ENCODE measurements at regions not wholly inside any gene's neighbourhood (a gene's known extent, or its start where the extent isn't known, plus 50 kb on each side); places are given as distances from the start of the nearest gene placed in this dataset.

DNA sequence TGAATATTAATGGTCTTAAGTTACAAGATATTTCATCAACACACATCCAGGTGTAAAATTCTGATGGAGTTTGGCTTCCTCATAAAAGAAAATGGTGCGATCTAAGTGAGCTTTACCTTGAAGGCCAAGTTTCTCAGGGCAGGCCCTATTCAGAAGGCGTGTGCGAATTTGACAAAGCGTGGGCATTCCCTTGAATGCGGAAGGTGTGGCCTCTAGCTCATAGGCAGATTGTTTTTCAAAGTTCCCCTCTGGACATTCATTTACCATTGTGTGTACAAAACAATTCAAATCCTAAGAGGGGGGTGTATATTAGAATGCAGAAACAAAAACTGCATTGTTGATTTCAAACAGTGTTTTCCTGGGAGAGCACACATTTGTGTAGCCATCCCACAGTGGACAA lies 411.9 kb upstream of the PKN2 start:
- TF ChIP-seq ZNF565 (CRISPR knock-in tag; conservative IDR thresholded peaks at IDR 0.05; ENCODE audit: low read depth) (no peak), ZNF70 (CRISPR knock-in tag; IDR thresholded peaks at IDR 0.05) (no peak)
- TF ChIP-seq, protein P1, sequence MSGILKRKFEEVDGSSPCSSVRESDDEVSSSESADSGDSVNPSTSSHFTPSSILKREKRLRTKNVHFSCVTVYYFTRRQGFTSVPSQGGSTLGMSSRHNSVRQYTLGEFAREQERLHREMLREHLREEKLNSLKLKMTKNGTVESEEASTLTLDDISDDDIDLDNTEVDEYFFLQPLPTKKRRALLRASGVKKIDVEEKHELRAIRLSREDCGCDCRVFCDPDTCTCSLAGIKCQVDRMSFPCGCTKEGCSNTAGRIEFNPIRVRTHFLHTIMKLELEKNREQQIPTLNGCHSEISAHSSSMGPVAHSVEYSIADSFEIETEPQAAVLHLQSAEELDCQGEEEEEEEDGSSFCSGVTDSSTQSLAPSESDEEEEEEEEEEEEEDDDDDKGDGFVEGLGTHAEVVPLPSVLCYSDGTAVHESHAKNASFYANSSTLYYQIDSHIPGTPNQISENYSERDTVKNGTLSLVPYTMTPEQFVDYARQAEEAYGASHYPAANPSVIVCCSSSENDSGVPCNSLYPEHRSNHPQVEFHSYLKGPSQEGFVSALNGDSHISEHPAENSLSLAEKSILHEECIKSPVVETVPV (CRISPR knock-in tag; IDR thresholded peaks at IDR 0.05) = no peak
- no peak for ATAC-seq

DNA sequence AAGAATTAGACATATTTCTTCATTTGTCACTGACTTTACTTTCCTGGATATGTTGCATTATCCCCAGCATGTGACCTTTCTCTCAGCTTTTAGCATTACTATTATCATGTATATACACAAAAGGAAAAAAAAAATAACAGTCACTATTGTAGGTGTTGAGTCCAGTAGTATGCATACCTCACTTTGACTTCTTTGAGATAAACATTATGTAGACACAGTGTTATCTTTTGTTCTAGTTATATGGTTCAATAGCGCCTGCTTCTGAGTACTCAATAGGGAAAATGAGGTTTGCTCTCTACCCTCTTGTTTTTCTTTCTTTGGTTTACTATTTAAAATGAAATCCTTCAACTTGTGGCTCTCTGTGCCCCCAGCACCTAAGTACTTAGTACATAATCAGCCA lies 409.6 kb upstream of the PKN2 start:
- ATAC-seq = no peak
- TF ChIP-seq, protein P1 (CRISPR knock-in tag; IDR thresholded peaks at IDR 0.05) = no peak

DNA sequence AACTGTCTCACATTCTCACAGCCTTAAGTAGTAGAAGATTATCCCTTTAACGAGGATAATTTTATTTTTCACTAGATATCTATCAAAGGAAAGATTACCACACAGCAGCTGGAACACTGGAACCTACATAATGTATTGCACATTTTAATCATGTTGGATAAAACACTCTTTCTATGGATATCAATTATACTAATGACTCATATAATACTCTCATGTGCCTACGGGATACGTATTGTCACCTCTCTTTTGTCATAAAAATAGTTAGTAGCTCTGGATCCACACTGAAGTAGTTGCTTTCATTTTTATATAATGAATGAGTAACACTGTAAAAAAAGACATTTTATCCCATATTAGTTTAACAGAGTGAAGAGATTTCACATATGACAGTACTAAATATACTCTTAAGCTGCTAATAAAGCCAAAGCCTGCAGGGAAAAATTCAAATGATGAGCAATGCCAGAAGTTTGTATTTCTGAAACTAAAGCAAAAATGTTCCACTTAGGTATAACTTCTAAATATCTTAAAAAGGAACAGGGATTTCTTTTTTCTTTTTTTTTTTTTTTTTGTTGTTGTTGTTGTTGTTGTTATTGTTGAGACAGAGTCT lies 408.7 kb upstream of the PKN2 start:
- ATAC-seq = peak; percentile 55
- no peak for TF ChIP-seq ZNF8 (CRISPR knock-in tag; IDR thresholded peaks at IDR 0.05)
- TF ChIP-seq ARNTL (CRISPR knock-in tag; IDR thresholded peaks at IDR 0.05; ENCODE audit: borderline replicate concordance, low read depth) = no peak
- TF ChIP-seq, protein P2, sequence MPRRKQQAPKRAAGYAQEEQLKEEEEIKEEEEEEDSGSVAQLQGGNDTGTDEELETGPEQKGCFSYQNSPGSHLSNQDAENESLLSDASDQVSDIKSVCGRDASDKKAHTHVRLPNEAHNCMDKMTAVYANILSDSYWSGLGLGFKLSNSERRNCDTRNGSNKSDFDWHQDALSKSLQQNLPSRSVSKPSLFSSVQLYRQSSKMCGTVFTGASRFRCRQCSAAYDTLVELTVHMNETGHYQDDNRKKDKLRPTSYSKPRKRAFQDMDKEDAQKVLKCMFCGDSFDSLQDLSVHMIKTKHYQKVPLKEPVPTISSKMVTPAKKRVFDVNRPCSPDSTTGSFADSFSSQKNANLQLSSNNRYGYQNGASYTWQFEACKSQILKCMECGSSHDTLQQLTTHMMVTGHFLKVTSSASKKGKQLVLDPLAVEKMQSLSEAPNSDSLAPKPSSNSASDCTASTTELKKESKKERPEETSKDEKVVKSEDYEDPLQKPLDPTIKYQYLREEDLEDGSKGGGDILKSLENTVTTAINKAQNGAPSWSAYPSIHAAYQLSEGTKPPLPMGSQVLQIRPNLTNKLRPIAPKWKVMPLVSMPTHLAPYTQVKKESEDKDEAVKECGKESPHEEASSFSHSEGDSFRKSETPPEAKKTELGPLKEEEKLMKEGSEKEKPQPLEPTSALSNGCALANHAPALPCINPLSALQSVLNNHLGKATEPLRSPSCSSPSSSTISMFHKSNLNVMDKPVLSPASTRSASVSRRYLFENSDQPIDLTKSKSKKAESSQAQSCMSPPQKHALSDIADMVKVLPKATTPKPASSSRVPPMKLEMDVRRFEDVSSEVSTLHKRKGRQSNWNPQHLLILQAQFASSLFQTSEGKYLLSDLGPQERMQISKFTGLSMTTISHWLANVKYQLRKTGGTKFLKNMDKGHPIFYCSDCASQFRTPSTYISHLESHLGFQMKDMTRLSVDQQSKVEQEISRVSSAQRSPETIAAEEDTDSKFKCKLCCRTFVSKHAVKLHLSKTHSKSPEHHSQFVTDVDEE (CRISPR knock-in tag; IDR thresholded peaks at IDR 0.05) = no peak
- no peak for TF ChIP-seq BACH2 (CRISPR knock-in tag; IDR thresholded peaks at IDR 0.05; ENCODE audit: borderline replicate concordance)
- no peak for TF ChIP-seq ZC3H10 (CRISPR knock-in tag; IDR thresholded peaks at IDR 0.05)
- TF ChIP-seq, protein P3, sequence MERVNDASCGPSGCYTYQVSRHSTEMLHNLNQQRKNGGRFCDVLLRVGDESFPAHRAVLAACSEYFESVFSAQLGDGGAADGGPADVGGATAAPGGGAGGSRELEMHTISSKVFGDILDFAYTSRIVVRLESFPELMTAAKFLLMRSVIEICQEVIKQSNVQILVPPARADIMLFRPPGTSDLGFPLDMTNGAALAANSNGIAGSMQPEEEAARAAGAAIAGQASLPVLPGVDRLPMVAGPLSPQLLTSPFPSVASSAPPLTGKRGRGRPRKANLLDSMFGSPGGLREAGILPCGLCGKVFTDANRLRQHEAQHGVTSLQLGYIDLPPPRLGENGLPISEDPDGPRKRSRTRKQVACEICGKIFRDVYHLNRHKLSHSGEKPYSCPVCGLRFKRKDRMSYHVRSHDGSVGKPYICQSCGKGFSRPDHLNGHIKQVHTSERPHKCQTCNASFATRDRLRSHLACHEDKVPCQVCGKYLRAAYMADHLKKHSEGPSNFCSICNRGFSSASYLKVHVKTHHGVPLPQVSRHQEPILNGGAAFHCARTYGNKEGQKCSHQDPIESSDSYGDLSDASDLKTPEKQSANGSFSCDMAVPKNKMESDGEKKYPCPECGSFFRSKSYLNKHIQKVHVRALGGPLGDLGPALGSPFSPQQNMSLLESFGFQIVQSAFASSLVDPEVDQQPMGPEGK (CRISPR knock-in tag; IDR thresholded peaks at IDR 0.05; ENCODE audit: borderline replicate concordance) = no peak
- TF ChIP-seq, protein P4, sequence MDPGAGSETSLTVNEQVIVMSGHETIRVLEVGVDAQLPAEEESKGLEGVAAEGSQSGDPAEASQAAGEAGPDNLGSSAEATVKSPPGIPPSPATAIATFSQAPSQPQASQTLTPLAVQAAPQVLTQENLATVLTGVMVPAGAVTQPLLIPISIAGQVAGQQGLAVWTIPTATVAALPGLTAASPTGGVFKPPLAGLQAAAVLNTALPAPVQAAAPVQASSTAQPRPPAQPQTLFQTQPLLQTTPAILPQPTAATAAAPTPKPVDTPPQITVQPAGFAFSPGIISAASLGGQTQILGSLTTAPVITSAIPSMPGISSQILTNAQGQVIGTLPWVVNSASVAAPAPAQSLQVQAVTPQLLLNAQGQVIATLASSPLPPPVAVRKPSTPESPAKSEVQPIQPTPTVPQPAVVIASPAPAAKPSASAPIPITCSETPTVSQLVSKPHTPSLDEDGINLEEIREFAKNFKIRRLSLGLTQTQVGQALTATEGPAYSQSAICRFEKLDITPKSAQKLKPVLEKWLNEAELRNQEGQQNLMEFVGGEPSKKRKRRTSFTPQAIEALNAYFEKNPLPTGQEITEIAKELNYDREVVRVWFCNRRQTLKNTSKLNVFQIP (CRISPR knock-in tag; IDR thresholded peaks at IDR 0.05; ENCODE audit: borderline replicate concordance, low read depth) = no peak
- no peak for TF ChIP-seq TOX (CRISPR knock-in tag; IDR thresholded peaks at IDR 0.05; ENCODE audit: borderline replicate concordance)
- TF ChIP-seq PPARA (CRISPR knock-in tag; IDR thresholded peaks at IDR 0.05; ENCODE audit: borderline replicate concordance) = no peak
- TF ChIP-seq TCF4 (CRISPR knock-in tag; IDR thresholded peaks at IDR 0.05; ENCODE audit: borderline replicate concordance) = no peak
- TF ChIP-seq, protein P5, sequence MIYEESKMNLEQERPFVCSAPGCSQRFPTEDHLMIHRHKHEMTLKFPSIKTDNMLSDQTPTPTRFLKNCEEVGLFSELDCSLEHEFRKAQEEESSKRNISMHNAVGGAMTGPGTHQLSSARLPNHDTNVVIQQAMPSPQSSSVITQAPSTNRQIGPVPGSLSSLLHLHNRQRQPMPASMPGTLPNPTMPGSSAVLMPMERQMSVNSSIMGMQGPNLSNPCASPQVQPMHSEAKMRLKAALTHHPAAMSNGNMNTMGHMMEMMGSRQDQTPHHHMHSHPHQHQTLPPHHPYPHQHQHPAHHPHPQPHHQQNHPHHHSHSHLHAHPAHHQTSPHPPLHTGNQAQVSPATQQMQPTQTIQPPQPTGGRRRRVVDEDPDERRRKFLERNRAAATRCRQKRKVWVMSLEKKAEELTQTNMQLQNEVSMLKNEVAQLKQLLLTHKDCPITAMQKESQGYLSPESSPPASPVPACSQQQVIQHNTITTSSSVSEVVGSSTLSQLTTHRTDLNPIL (CRISPR knock-in tag; IDR thresholded peaks at IDR 0.05; ENCODE audit: low read depth) = no peak
- no peak for TF ChIP-seq GLIS3 (CRISPR knock-in tag; IDR thresholded peaks at IDR 0.05)

DNA sequence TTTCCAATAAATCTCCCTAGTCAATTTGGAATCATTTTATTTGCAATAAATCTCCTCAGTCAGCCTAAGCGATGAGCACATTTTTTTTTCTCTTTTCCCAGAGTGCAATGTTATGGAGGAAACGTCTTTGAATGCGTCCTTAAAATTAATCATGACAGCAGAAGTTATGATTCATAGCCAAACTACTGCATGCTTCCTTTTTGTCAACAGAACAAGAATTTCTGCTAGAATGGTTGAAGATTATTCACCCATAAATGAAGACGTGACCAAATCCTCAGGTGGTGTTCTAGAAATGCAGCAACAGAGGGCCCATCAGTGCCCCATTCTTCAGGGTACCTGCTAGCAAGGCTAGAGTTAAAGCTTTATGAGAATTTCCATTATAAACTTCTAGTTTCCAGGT lies 407.9 kb upstream of the PKN2 start:
- TF ChIP-seq TOX (CRISPR knock-in tag; IDR thresholded peaks at IDR 0.05; ENCODE audit: borderline replicate concordance) = peak; percentile 32; the same call in 1 of the 2 replicates
- TF ChIP-seq ZFP3 (CRISPR knock-in tag; IDR thresholded peaks at IDR 0.05) = no peak
- no peak for TF ChIP-seq OSR1 (CRISPR knock-in tag; IDR thresholded peaks at IDR 0.05)
- TF ChIP-seq ARNTL (CRISPR knock-in tag; IDR thresholded peaks at IDR 0.05; ENCODE audit: borderline replicate concordance, low read depth) = no peak
- TF ChIP-seq RARB (CRISPR knock-in tag; IDR thresholded peaks at IDR 0.05) = no peak
- peak; percentile 94 for ATAC-seq
